Fibroblast of lung (primary cell): ENCODE measurements at regions not wholly inside any gene's neighbourhood (a gene's known extent, or its start where the extent isn't known, plus 50 kb on each side); places are given as distances from the start of the nearest gene placed in this dataset.

Source experiments
- CTCF ChIP-seq, 2 donors: IDR thresholded peaks in 1 of 2; conservative IDR thresholded peaks in 1 of 2; 1 replicate in 1 of 2; 2 replicates in 1 of 2; pipeline ENCODE4 v1.5.1; 2011 to 2012; ENCODE audit warnings: low read length in 2 of 2, control low read depth in 1 of 2, inconsistent platforms in 1 of 2, low read depth in 1 of 2, mild to moderate bottlenecking in 1 of 2
- EZH2 ChIP-seq: IDR thresholded peaks from 2 replicates; pipeline ENCODE4 v1.5.1; 2012; ENCODE audit warnings: low read length, control low read depth, mild to moderate bottlenecking; ENCODE audit errors: missing control alignments

- TF ChIP-seq EZH2 (no peak), CTCF (conservative IDR thresholded peaks at IDR 0.05 in 1 of 2, IDR thresholded peaks at IDR 0.05 in 1 of 2; ENCODE audit: low read depth in 1 of 2, low read length in 2 of 2) (no peak)
These were observed 477.1 kb downstream of the IGSF11 start for GRCh38 chr3:118557513-118557912.
